SU-DHL-6 (cell line): ENCODE measurements at regions not wholly inside any gene's neighbourhood (a gene's known extent, or its start where the extent isn't known, plus 50 kb on each side); places are given as distances from the start of the nearest gene placed in this dataset.

ENCODE experiments used
- EZH2phosphoT487 ChIP-seq: fragments of 200-600 bp; sonication (generic), shearing (Covaris generic); conservative IDR thresholded peaks from 2 replicates; pipeline ENCODE4 v1.6.1; 2018; ENCODE audit warnings: mild to moderate bottlenecking, antibody characterized with exemption, low read length, moderate library complexity, mixed read lengths
- TF ChIP-seq, protein P1 (sequence below): fragments of 200-600 bp; sonication (generic); IDR thresholded peaks from one replicate; pipeline ENCODE4 v1.5.1; 2017; ENCODE audit warnings: antibody characterized with exemption, mild to moderate bottlenecking, low read length, moderate library complexity; ENCODE audit not compliant: insufficient read depth, poor library complexity, severe bottlenecking

DNA sequence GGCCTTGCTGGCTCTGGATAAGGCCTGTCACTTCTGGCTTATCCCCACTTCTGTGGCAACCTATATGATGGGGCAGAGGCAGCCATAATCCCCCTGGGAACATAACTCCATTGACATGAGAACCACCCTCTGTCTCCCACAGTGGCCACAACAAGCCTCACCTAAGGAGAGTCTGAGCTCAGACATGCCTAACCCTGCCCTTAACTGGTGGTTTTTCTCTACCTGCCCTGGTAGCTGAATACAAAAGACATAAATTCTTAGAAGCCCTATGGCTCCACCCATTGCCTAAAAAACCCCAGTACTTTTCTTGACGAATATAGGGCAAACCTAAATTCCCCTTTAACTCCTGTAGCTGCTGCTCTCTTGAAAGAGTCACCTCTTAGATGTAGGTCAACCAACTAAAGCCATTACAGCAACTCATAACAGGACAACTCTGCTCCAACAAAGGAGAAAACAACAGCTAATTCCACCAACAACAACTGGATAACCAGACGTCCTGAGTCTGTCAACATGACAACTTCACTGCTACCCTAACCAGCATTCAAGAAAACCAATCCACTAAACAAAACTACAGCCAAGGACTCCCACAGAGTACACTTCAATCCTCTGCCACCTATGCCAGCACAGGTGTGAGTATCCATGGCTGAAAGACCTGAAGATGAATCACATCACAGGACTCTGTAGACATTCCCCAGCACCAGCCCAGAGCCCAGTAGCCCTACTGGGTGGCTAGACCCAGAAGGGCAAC is 427.7 kb downstream of the PRELID2 start:
- TF ChIP-seq, protein P1, sequence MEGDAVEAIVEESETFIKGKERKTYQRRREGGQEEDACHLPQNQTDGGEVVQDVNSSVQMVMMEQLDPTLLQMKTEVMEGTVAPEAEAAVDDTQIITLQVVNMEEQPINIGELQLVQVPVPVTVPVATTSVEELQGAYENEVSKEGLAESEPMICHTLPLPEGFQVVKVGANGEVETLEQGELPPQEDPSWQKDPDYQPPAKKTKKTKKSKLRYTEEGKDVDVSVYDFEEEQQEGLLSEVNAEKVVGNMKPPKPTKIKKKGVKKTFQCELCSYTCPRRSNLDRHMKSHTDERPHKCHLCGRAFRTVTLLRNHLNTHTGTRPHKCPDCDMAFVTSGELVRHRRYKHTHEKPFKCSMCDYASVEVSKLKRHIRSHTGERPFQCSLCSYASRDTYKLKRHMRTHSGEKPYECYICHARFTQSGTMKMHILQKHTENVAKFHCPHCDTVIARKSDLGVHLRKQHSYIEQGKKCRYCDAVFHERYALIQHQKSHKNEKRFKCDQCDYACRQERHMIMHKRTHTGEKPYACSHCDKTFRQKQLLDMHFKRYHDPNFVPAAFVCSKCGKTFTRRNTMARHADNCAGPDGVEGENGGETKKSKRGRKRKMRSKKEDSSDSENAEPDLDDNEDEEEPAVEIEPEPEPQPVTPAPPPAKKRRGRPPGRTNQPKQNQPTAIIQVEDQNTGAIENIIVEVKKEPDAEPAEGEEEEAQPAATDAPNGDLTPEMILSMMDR = no peak
- TF ChIP-seq EZH2phosphoT487 = no peak
